ENCODE measurements at regions not wholly inside any gene's neighbourhood (a gene's known extent, or its start where the extent isn't known, plus 50 kb on each side); places are given as distances from the start of the nearest gene placed in this dataset.
A peak's percentile ranks its signal among the peaks of the same experiment; 100 is the strongest.

- TF ChIP-seq CTCF (conservative IDR thresholded peaks at IDR 0.05) = no peak
- H3K9me3 Mint-ChIP-seq = no peaks in the 10 kb centered on the region
- H3K4me1 Mint-ChIP-seq = peaks cover 8% of the 10 kb centered on the region
- WGBS, 2 experiments (ENCODE audit: insufficient coverage in 1 of 2, insufficient read length in 1 of 2) = 89% methylated on average over 5 to 7 of the region's 7 CpGs
- Histone ChIP-seq H3K27ac (ENCODE audit: low read depth, low read length) (no peak overlapping the region), H3K36me3 (ENCODE audit: control insufficient read depth, insufficient read depth, low read length) (no peaks in the 10 kb centered on the region), H3K4me3 (ENCODE audit: low read length) (no peak overlapping the region), H3K9me3 (ENCODE audit: control insufficient read depth, low read length) (no peaks in the 10 kb centered on the region), H3K4me1 (ENCODE audit: control insufficient read depth, insufficient read depth, low read length) (no peaks in the 10 kb centered on the region), H3K27me3 (ENCODE audit: control insufficient read depth, insufficient read depth, low read length, poor library complexity, severe bottlenecking) (no peaks in the 10 kb centered on the region), H3K9ac (ENCODE audit: extremely low read depth, low read length, poor library complexity, severe bottlenecking) (no peak overlapping the region)
- H3K4me3 Mint-ChIP-seq = no peak overlapping the region
- no peaks in the 10 kb centered on the region for H3K27me3 Mint-ChIP-seq (ENCODE audit: insufficient read depth)
- peak overlapping the region; percentile 71 for H3K27ac Mint-ChIP-seq
- peak; percentile 57 for DNase-seq
- no peaks in the 10 kb centered on the region for H3K36me3 Mint-ChIP-seq (ENCODE audit: low read depth)
These were observed 199.6 kb downstream of the SPRY2 start for GRCh38 chr13:80141123-80141849.

GRCh38 chr13:80140685-80141084, 200.2 kb downstream of the SPRY2 start:
- Mint-ChIP-seq H3K4me1 (peaks cover 8% of the 10 kb centered on the region), H3K27ac (no peak overlapping the region), H3K4me3 (no peak overlapping the region), H3K27me3 (ENCODE audit: insufficient read depth) (no peaks in the 10 kb centered on the region), H3K9me3 (no peaks in the 10 kb centered on the region), H3K36me3 (ENCODE audit: low read depth) (no peaks in the 10 kb centered on the region)
- Histone ChIP-seq H3K27ac (ENCODE audit: low read depth, low read length) (no peak overlapping the region), H3K9me3 (ENCODE audit: control insufficient read depth, low read length) (no peaks in the 10 kb centered on the region), H3K4me3 (ENCODE audit: low read length) (no peak overlapping the region), H3K9ac (ENCODE audit: extremely low read depth, low read length, poor library complexity, severe bottlenecking) (no peak overlapping the region), H3K27me3 (ENCODE audit: control insufficient read depth, insufficient read depth, low read length, poor library complexity, severe bottlenecking) (no peaks in the 10 kb centered on the region), H3K36me3 (ENCODE audit: control insufficient read depth, insufficient read depth, low read length) (no peaks in the 10 kb centered on the region), H3K4me1 (ENCODE audit: control insufficient read depth, insufficient read depth, low read length) (no peaks in the 10 kb centered on the region)
- TF ChIP-seq CTCF (conservative IDR thresholded peaks at IDR 0.05) = no peak
- 88% methylated on average over 4 of the region's 4 CpGs; no CpG with 5 or more reads in 1 of the 2 experiments for WGBS, 2 experiments (ENCODE audit: insufficient coverage in 1 of 2, insufficient read length in 1 of 2)
- no peak for DNase-seq

GRCh38 chr13:80139196-80139595, 201.7 kb downstream of the SPRY2 start:
- Mint-ChIP-seq H3K4me1 (peaks cover 14% of the 10 kb centered on the region), H3K27me3 (ENCODE audit: insufficient read depth) (no peaks in the 10 kb centered on the region), H3K9me3 (no peaks in the 10 kb centered on the region), H3K36me3 (ENCODE audit: low read depth) (no peaks in the 10 kb centered on the region), H3K27ac (no peak overlapping the region), H3K4me3 (no peak overlapping the region)
- no peak for DNase-seq
- Histone ChIP-seq H3K27ac (ENCODE audit: low read depth, low read length) (no peak overlapping the region), H3K9ac (ENCODE audit: extremely low read depth, low read length, poor library complexity, severe bottlenecking) (no peak overlapping the region), H3K9me3 (ENCODE audit: control insufficient read depth, low read length) (no peaks in the 10 kb centered on the region), H3K36me3 (ENCODE audit: control insufficient read depth, insufficient read depth, low read length) (no peaks in the 10 kb centered on the region), H3K27me3 (ENCODE audit: control insufficient read depth, insufficient read depth, low read length, poor library complexity, severe bottlenecking) (no peaks in the 10 kb centered on the region), H3K4me1 (ENCODE audit: control insufficient read depth, insufficient read depth, low read length) (no peaks in the 10 kb centered on the region), H3K4me3 (ENCODE audit: low read length) (no peak overlapping the region)
- TF ChIP-seq CTCF (conservative IDR thresholded peaks at IDR 0.05) = no peak
- 94 to 100% methylated on average over 1 to 2 of the region's 2 CpGs for WGBS, 2 experiments (ENCODE audit: insufficient coverage in 1 of 2, insufficient read length in 1 of 2)
